GM21529 (cell line): ENCODE measurements at regions not wholly inside any gene's neighbourhood (a gene's known extent, or its start where the extent isn't known, plus 50 kb on each side); places are given as distances from the start of the nearest gene placed in this dataset.
"Not testable (repeated sequence)": the region's sequence is repeated elsewhere in the genome, so short reads cannot be mapped to it uniquely, and the experiment has no call there.

Source experiments
- ATAC-seq: cut with Tn5 transposase; IDR thresholded peaks from one replicate; pipeline ENCODE4 v1.9.1; 2021; ENCODE audit not compliant: unreplicated experiment

DNA sequence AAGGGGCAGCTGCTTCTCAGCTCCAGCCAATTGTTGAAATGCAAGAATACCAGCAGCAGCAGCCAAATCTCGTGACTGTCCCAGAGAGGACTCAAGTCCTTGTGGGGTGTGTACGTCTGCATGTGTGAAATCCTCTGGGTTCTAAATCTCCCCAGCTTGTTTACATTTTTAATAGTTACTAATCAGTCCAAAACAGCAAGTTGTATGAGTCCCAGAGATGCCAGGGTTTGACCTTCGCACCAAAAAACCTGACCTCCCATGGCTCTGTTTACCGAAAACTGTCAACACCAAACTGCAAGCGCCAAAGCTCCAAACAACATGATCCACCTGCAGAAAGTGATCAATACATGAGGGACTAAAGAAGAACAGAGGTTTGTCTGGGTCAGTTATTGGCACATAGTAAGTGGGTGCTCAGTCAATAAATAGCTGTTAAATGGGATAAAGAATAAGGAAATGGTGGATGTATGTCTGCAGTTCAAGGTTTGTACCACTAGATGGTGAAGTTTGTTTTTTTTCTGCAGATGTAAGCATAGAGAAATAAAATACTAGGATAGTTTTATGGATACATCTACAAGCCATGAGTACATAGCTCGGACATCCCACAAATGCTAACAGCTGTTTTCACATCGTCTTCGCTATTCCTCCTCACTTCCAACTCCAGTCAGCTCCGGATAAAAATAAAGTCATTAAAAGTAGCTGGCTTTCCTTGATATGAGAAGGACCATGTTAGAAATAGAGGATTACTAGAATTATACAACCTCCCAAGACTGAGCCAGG, 85.3 kb upstream of the ADRB2 start:
- no peak for ATAC-seq

DNA sequence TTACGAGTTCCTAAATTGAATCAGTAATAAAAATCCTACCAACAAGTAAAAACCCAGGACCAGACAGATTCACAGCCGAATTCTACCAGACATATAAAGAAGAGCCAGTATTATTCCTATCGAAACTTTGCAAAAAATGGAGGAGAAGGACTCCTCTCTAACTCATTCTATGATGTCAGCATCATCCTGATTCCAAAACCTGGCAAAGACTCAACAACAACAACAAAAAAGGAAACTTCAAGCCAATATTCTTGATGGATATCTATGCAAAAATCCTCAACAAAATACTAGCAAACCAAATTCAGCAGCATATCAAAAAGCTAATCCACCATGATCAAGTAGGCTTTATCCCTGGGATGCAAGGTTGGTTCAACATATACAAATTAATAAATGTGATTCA, 84.6 kb upstream of the ADRB2 start:
- not testable (repeated sequence) for ATAC-seq

DNA sequence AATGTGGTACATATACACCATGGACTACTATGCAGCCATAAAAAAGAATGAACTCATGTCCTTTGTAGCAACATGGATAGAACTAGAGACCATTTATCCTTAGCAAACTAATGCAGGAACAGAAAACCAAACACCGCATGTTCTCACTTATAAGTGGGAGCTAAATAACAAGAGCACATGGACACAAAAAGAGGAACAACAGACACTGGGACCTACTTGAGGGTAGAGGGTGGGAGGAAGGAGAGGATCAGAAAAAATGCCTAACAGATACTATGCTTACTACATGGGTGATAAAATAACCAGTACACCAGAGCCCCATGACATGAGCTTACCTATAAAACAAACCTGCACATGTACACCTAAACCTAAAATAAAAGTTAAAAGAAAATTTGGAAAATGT, 82.0 kb upstream of the ADRB2 start:
- ATAC-seq: not testable (repeated sequence)

DNA sequence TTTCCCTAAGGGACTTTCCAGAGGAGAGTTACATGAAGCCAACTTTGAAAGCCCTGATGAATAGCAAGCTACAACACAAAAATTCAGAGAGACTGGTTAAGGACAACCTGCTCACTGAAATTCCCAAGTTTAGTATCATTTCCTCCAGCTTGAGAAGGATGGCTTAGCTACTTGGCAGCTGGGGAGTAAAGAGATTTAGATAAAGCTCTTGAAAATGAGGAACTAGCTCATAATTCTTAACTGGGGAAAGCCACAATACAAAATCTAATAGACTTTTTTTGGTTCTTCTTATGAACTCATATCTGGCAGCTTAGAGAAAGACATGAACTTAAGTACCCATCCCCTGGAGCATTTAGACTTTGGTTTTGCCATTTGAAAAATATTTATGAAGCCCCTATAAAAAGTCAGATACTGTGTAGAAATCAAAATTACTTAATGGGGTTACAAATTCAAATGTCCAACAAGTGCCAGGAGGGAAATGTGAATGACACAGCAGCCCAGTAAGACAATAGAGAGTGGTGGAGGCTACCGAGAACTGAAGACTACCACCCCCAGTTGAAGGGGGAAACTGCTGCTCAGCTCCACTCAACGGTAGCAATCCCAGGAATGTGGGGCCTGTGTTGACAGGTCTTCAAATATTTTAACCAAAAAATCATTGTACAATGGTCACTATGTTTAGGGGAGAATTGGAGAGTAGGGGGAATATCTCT, 79.4 kb upstream of the ADRB2 start:
- ATAC-seq: peak; percentile 94

- ATAC-seq: no peak
Measured at GRCh38 chr5:148747536-148747906, 78.9 kb upstream of the ADRB2 start.

DNA sequence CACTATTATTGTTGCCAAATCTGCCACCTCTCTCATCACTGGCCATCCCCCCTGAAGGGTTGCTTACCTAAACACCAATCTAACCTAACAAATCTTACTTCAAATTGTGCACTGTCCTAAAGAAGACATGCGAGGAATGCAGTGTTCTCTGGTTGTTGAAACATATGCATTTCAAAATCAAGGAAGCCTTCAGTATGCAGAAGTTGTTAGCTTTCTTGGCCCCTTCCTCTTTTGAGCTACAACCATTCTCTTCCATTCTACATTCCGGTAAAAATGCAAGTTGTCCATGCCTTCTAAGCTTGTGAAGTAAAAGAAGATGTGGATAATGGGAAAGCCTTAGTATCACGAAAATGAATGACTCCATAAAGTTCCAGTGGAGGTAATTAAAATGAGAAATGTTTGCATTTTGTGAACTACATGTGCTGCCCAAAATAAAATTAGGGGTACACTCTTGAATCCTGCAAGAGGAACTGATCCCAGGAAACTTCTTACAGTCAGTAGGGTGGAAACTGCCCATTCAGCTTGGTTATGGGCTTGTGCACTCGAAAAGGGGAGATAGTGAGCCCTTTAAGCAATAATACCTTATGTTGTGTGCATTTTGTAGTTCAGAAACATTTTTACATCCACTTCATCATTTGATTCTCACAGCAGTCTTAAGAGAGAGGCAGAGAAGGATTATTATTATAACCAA, 77.6 kb upstream of the ADRB2 start:
- no peak for ATAC-seq

DNA sequence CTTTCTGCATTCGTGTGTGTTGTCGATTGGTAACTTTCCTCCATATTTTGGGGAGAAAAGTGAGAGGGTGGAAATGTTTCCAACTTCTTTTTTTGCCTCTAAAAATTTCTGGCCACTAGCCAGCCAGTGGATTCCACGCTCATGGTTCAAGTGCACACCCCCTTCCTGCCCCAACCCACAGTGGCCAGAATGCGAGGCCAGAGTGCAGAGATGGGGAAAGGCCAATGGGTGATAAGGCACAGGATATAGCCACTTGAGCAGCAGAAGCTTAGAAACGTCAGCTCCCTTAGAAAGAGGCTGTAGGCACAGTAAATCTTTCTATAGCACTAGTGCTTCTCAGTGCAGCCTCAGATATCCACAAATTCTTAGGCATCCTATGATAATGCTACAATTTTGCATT, 75.8 kb upstream of the ADRB2 start:
- ATAC-seq: no peak

- no peak for ATAC-seq
Measured at GRCh38 chr5:148751025-148751424, 75.4 kb upstream of the ADRB2 start.

DNA sequence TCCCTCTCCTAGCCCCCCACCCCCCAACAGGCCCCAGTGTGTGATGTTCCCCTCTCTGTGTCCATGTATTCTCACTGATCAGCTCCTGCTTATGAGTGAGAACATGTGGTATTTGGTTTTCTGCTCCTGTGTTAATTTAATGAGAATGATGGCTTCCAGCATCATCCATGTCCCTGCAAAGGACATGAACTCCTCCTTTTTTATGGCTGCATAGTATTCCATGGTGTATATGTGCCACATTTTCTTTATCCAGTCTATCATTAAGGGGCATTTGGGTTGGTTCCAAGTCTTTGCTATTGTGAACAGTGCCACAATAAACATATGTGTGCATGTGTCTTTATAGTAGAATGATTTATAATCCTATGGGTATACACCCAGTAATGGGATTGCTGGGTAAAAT, 74.0 kb upstream of the ADRB2 start:
- ATAC-seq: not testable (repeated sequence)

- no peak for ATAC-seq
Measured at GRCh38 chr5:148759101-148759500, 67.3 kb upstream of the ADRB2 start.

DNA sequence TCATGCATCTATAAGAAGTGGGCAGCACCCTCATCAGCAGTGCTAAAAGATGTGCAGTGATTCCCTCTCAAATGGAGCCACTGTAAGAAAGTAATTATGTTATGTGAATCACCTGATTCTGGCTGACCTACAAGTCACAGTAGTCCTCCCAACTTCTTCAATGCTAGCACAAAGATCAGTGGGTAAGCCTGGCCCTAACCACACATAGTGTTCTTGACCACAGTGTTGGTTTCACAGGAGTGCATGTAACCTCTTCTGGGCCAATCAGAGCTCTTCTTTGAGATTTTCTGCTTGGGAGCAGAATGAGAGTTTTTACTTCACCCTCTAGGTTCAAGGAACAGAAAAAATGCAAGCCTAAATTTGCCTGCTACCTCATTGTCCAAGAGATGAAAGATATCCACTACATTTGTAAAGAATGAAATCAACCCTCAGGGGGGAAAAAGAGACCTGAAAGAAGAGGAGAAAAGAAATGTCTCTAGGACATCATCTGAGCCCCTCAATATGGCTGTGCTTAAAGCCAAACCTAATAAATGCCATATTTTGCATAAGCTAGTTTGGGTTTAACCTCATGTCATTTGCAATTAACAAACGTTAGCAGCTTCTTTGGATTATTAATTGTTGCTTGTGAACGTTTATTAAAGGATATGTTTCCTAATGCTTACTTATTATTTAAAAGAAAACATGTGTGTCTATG, 65.3 kb upstream of the ADRB2 start:
- ATAC-seq: peak; percentile 100

DNA sequence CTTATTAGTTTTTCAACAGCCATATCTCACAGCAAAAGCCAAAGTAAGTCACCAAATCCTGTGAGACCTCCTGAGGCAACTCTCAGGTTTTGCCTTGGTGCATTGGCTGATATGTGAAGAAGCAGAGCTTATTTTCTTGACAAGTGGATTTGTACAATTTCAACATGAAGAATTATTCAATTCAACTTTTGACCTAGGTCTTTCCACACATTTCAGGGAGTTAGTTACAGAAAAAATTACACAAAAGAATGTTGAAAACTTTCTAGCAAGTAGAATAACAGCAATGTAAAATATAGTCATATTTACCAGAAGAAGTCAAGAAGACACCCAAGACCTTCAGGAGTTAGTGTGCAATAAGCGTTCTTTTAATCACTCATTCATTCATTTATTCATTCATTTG, 62.4 kb upstream of the ADRB2 start:
- ATAC-seq: no peak

DNA sequence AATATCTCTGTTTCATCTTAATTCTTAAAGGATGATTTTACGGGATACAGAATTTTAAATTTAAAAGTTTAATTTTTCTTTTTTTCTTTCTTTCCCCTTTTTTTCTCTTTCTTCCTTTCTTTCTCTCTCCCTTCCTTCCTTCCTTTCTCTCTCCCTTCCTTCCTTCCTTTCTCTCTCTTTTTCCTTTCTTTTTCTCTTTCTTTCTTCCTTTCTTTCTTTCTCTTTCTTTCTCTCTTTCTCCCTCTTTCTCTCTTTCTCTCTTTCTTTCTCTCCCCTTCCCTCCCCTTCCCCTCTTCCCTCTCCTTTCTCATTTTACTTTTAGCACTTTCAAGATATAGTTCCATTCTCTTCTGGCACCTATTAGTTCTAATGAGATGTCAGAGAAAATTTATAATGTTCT, 61.4 kb upstream of the ADRB2 start:
- no peak for ATAC-seq

- ATAC-seq: no peak
Measured at GRCh38 chr5:148768806-148769415, 57.5 kb upstream of the ADRB2 start.

GRCh38 chr5:148769941-148770340, 56.5 kb upstream of the ADRB2 start:
- ATAC-seq: no peak

DNA sequence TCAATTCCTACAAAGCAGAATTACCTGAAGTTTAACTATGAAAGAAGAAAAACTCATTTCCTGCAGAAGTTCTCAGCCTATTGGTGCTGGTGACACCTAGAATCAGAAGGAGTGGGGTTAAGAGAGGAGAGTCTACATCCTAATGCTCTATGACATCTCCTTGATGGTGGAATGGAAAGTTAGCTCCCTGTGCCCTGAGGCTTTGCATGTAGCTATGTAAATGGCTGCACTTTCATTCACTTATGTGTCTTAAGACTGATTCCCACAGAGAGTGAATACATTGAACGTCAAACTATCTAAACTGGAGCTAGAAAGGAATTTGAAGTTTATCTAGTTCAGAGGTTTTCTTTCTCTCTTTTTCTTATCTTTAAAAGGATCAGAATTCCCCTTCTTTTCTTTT, 52.1 kb upstream of the ADRB2 start:
- ATAC-seq: no peak

DNA sequence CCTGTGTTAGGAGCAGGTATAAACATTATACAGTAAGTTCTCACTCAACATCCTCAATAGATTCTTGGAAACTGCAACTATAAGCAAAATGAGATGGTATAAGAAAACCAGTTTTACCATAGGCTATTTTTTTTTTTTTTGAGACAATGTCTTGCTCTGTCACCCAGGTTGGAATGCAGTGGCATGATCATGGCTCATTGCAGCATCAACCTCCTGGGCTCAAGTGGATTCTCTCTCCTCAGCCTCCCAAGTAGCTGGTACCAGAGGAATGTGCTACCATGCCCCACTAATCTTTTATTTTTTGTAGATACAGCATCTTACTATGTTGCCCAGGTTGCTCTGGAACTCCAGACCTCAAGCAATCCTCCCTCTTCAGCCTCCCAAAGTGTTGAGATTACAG, 50.1 kb upstream of the ADRB2 start:
- no peak for ATAC-seq
